ENCODE measurements at regions not wholly inside any gene's neighbourhood (a gene's known extent, or its start where the extent isn't known, plus 50 kb on each side); places are given as distances from the start of the nearest gene placed in this dataset.
A peak's percentile ranks its signal among the peaks of the same experiment; 100 is the strongest.

GRCh38 chr20:53750827-53751619 lies 157.4 kb upstream of the ZNF217 start:
- TF ChIP-seq MAZ (IDR thresholded peaks at IDR 0.05; ENCODE audit: borderline replicate concordance, low read depth, low read length), result no peak
- no peak for TF ChIP-seq CTCF (conservative IDR thresholded peaks at IDR 0.05; ENCODE audit: low read depth, low read length)
- no peak for TF ChIP-seq MXI1 (IDR thresholded peaks at IDR 0.05; ENCODE audit: borderline replicate concordance, low read depth, low read length)
- no peak for TF ChIP-seq USF2 (IDR thresholded peaks at IDR 0.05; ENCODE audit: low read depth, low read length)
- TF ChIP-seq RAD21 (IDR thresholded peaks at IDR 0.05; ENCODE audit: low read length), result no peak; the same call in 1 of the 2 replicates
- TF ChIP-seq POLR2A (IDR thresholded peaks at IDR 0.05; ENCODE audit: low read depth, low read length), result peak; percentile 49
- no peak for TF ChIP-seq CEBPB (IDR thresholded peaks at IDR 0.05; ENCODE audit: low read depth, low read length)
- TF ChIP-seq SMC3 (IDR thresholded peaks at IDR 0.05; ENCODE audit: low read depth, low read length), result no peak
- no peak for TF ChIP-seq RFX5 (IDR thresholded peaks at IDR 0.05; ENCODE audit: low read depth, low read length)
- TF ChIP-seq MAFK (IDR thresholded peaks at IDR 0.05; ENCODE audit: low read depth, low read length), result no peak
- no peak for TF ChIP-seq CHD1 (IDR thresholded peaks at IDR 0.05; ENCODE audit: low read depth, low read length)
- no peak for TF ChIP-seq NFE2L2 (IDR thresholded peaks at IDR 0.05; ENCODE audit: low read depth, low read length)
- TF ChIP-seq BHLHE40 (IDR thresholded peaks at IDR 0.05; ENCODE audit: low read depth, low read length), result peak; percentile 88
- TF ChIP-seq ELK1 (IDR thresholded peaks at IDR 0.05; ENCODE audit: borderline replicate concordance, low read depth, low read length), result no peak

All from IMR-90 (cell line).